Epithelial cell of prostate (primary cell): ENCODE measurements at regions not wholly inside any gene's neighbourhood (a gene's known extent, or its start where the extent isn't known, plus 50 kb on each side); places are given as distances from the start of the nearest gene placed in this dataset.

Experiments
- DNase-seq: peaks from one replicate; pipeline ENCODE4 v3.0.0-alpha.2; 2011; ENCODE audit warnings: low read depth, low spot score
- H3K27ac ChIP-seq: fragments of 450-650 bp; 2 replicates; pipeline ENCODE4 v1.5.1; 2017; ENCODE audit warnings: mild to moderate bottlenecking

GRCh38 chr2:240208096-240208495 is 67.6 kb upstream of the OTOS start:
- no peak overlapping the region for H3K27ac ChIP-seq
- DNase-seq: no peak

GRCh38 chr2:240208631-240209211 is 68.3 kb upstream of the OTOS start:
- DNase-seq: no peak
- H3K27ac ChIP-seq: no peak overlapping the region

DNA sequence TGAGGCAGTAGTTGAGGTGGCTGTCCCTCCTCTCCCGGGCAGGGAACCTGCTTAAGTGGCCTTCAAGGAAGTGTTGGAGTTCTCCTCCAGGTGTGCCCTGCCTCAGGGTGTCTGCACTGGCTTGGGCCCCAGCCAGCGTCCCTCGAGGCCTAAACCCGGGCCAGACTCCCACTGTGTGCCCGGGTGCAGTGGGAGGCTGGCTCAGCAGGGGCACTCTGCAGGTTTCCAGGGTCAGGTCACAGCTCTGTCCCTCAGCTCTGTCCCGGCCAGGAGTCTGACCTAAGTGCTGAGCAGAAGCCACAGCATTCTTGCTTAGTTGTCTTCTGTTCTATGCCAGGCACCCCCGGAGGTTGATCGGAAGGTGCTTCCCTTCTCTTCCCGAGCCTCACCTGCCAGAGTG is 69.0 kb upstream of the OTOS start:
- DNase-seq: no peak
- H3K27ac ChIP-seq: no peak overlapping the region

- no peak for DNase-seq
- H3K27ac ChIP-seq: no peak overlapping the region
These were observed 69.9 kb upstream of the OTOS start for GRCh38 chr2:240210198-240210965.

GRCh38 chr2:240211096-240211495 is 70.6 kb upstream of the OTOS start:
- no peak for DNase-seq
- H3K27ac ChIP-seq: no peak overlapping the region

DNA sequence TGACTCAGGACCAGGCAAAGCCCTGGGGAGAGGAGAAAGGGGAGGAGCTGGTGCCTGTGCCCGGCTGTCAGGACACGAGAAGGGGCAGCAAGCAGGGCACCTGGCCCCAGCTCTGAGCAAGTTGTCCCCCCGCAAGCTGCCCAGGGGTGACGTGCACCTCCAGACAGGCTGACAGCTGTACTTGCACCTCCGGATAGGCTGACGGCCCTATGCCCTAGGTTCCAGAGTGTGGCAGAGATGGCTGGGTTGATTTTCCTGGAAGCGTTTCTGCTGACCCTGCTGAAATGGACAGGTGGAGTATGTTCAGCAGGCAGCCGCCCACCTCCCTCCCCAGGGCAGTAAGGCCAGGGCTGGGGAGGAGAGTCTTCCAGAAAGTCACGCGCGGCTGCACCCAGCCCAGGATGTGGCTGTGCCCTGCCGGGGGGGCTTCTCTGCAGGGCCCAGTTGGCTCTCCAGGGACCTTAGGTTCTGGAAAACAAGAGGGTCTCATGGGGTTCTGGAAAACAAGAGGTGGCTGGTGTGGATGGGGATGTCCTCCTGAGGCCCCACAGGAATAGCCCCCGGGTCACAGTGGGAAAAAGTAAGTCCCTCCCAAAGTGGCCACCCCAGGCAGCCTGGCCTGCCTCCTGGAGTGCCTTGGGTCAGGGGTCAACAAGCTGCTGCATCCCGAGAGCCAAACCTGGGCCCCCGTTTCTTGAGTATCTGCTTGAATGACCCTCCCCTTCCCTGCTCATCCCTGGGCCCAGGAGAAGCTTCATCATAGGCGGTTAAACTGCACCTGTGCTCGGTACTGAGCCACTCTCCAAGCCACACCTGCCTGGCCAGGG is 71.4 kb upstream of the OTOS start:
- H3K27ac ChIP-seq: no peak overlapping the region
- no peak for DNase-seq

DNA sequence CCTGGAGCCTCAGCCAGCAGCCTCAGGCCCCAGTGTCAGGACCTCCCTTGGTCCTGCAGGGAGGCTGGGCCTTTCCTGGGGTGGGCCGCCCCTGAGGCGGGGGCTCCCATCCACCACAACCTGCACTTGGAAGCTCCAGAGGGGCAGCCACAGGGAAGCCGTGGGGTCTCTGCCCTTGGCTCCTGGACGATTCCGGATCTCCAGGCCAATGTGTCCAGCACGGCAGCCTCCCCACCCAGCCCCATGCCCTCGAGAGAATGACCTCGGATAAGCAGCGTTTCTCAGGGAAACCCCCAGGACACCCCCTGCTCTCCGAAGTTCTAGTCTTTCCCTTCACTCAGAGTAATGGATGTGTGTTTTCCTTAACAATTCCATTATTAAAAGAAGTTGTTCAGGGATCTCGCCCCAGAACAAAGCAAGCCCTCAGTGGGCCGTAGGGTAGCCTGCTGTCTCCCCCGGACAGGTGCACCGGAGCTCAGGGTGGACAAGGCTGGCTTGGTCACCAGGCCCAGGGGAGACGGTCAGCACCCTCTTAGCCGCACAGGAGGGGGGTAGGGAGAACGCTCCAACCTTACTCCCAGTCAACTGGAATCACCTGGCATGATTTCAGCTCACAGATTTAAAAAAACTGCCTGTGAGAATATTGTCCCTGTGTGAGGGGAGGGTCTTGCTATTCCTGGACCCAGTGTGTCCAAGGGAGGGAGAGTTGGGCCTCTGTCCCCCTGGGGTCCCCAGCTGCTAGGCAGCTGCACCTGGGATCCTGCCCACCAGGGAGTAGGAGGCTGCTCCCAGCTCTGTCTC is 72.2 kb upstream of the OTOS start:
- DNase-seq: no peak
- no peak overlapping the region for H3K27ac ChIP-seq

DNA sequence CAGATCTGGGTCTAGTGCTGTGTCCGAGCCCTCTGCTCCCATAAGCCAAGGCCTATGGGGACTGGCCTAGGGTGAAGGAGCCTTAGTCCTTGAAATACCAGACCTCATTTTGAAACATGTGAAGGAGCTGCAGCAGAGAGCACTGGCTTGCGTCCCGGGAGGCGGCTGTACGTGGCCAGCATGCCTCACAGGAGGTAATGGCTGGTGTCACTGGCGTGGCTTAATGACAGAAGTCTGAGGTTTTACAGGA is 72.7 kb upstream of the OTOS start:
- DNase-seq: no peak
- no peak overlapping the region for H3K27ac ChIP-seq

DNA sequence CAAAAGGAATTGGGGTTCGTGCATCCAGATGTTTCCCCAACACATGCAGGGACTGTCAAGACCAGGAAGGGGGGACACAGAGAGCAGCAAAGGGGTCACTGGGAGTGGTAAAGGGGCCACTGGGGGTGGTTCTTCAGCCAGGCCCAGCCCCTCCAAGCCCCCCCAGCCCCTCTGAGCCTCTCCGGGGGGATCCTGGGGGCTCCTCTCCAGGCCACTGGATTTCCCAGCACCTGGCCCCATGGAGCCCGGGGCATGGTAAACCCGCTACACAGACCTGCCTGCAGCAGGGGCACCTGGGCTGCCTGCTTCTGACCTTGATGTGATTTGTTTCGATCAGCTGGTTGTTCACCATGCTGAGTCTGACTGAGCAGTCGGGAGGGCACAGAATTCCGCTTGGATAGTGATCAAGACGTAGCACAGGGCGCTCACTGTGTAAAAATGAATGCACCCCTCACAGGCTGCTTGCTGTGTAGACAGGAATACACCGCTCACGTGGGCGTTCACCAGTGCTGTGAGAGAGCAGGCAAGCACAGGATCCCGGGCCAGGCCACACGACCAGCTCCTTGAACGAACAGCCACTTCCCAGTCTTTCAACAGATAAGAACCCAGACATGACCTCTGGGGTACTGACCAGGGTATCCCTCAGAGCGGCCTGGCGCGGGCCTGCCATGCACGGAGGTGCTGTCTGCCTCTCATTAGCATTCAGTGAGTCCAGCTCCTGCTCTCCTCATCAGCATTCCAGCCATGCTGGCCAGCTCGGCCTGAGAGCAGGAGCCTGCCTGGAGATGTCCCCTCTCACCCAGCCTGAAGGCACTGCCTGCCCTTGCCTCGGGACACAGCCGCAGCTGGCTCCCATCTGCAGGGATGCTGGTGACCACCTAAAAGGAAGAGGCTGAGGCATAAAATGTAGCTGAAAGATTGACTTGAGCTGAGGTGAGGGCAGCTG is 73.3 kb upstream of the OTOS start:
- no peak overlapping the region for H3K27ac ChIP-seq
- no peak for DNase-seq

GRCh38 chr2:240214790-240215675 is 74.6 kb upstream of the OTOS start:
- DNase-seq: no peak
- no peak overlapping the region for H3K27ac ChIP-seq

DNA sequence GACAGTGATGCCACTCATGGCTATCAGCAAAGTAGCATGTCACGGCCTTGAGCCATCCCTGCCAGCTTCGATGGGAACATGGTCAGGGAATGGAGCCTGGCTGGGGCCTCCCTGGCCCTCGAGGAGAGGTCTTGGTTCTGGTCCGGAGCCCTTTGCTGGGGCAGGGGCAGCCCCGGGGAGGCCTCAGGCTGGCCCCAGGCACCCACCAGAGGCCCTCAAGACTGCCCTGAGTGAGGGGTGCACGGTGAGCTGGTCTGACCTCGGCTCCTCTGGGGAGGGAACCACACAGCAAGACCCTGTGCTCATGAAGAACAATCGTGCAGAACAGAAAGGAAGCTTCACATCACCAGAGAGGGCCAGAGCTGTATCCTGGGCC is 75.2 kb upstream of the OTOS start:
- DNase-seq: no peak
- H3K27ac ChIP-seq: no peak overlapping the region

DNA sequence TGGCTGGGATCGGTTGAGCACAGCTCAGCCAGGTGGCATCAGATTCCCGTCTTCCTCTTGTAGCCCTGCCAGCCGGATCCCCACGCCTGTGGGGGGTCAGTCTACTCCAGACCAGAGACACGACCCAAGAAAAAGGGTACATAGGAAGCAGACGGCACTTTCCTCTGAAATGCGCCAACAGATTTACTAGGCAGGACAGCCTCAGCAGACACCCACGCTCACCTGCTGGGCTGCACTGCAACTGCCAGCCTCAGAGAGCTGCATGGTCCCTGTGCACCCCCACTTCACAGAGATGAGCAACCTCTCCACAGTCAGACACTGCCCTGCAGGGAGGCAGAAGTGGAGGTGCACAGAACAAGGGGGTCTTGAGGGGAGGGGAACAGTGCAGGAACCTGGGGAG is 75.7 kb upstream of the OTOS start:
- no peak overlapping the region for H3K27ac ChIP-seq

DNA sequence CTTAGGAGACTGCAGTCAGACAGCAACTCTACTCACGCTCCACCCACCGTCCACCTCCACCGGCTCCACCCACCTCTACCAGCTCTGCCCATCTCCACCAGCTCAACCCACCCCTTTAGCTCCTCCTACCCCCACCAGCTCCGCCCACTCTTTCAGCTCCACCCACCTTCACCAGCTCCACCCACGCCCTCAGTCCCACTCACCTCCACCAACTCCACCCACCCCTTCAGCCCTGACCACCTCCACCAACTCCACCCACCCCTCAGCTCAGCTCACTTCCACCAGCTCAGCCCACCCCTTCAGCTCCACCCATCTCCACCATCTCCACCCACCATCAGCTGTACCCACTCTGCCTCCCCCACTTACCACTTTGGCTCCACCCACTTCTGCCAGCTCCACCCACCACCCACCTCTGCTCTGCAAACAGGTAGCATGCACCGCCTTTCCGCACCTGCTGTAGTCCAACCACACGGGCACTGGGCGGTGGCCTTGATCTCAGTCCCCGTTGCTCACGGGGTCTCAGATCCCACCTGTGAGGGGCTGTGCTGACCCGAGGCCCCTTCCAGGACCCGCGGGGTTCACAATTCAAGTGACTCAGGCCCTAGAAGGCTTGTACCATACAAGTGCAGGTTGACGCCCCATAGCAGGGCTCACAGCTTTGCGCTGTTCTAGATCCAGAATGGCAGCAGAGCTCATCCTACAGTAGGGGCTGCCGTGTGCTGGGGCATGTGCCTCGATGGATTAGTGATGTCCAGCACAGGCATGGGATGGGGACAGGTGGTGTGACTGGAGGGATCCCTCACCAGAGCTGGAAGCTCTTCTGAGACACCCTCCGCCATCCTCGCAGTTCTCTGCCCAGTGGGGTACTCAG is 77.2 kb upstream of the OTOS start:
- no peak overlapping the region for H3K27ac ChIP-seq
- no peak for DNase-seq

More for the DNA sequence above, 75.7 kb upstream of the OTOS start:
- DNase-seq: no peak

DNA sequence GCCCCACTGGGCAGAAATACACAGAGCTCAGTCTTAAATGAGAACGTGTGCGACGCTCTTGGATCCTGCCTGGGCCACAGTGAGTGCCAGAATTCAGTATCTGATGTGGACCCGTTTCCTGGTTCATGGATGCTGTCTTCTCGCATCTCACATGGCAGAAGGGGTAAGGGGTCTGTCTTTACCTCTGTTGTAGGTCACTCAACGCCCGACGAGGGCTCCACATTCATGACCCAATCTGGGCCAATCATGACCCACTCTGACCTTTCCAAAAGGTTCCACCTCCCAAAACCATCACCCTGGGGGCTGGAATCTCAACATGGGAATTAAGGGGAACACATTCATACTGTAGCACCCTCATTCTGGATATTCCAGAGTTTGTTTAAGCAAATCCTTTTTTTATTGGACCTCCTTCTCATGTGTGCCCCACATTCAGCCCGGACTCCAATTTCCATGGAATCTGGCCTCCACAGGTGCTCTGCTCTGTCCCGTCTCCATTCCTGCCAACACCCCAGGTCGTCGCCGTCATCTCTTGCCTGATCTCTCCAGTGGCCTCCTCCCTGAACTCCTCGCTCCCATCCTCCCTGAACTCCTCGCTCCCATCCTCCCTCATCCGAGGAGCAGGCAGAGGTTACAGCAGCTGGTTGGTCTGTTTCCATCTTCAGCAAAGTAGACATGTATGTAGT is 78.9 kb upstream of the OTOS start:
- no peak for DNase-seq
- H3K27ac ChIP-seq: no peak overlapping the region

DNA sequence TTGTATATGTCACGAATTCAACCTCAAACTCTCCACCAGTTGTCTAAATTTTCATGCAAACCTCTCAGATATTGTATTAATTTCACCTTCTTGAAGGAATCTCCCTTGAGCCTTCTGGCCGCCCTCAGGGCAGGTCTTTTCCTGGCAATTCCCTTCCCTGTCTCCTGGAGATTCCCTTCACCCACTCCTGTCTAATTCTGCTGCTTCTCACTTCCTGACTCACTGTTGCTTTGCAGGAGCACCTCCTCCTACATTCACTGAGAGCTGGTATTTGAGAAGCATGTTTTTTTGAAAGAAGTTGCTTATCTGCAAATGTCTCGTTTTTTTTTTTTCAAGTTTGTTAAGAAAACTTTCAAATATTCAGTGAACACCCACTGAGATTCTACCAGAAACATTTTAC is 79.9 kb upstream of the OTOS start:
- H3K27ac ChIP-seq: no peak overlapping the region
- DNase-seq: no peak

DNA sequence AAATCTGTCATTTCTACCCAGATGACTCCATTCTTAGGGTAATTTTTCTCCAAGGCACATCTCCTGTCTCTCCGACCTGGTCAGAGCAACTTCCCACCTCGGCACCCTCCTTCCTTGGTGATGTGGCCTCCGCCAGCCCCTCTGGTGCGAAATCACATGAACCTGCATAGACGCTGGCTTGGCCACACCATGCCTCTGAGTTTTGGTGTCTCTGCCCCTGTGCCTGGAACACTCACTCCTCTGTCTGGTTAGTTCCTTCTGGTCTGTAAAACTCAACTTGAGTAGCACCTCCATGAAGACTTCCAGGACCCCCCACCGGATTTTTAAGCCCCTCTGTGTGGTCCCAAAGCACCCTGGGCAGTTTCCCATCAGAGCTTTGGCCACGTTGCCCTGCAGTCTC is 83.2 kb upstream of the OTOS start:
- DNase-seq: no peak

GRCh38 chr2:240224676-240225075 is 84.2 kb upstream of the OTOS start:
- H3K27ac ChIP-seq: no peak overlapping the region

More for the DNA sequence above, 83.2 kb upstream of the OTOS start:
- no peak overlapping the region for H3K27ac ChIP-seq

More at GRCh38 chr2:240224676-240225075, 84.2 kb upstream of the OTOS start:
- no peak for DNase-seq
